ENCODE measurements at regions not wholly inside any gene's neighbourhood (a gene's known extent, or its start where the extent isn't known, plus 50 kb on each side); places are given as distances from the start of the nearest gene placed in this dataset.
"Not testable (repeated sequence)": the region's sequence is repeated elsewhere in the genome, so short reads cannot be mapped to it uniquely, and the experiment has no call there.

DNA sequence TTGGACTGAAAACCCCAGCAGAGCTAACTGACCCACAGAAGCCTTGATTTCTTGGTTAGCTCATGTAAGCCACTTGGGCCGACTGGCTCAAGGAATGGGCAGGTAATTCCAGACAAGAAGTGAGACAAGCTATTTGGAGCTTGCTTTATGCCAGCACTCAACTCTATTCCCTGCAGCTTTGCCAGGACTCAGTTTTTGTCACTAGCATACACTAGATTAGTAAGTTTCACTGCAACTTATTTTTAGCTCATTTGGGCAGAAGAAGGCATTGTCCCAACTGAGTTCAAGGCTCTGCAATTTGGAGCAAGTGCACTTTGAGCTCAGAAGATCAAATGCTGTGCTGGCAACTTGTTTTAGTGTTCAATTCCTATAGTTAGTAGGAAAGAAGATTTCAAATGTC lies 116.1 kb downstream of the SLC4A3 start:
- no peaks in the 10 kb centered on the region for H3K36me3 ChIP-seq (ENCODE audit: control insufficient read depth in 2 of 2, insufficient read depth in 2 of 2, low read length in 2 of 2)
- H3K4me1 ChIP-seq (ENCODE audit: control insufficient read depth in 2 of 2, insufficient read depth in 2 of 2, low read length in 2 of 2): no peaks in the 10 kb centered on the region
- H3K9me3 ChIP-seq (ENCODE audit: control insufficient read depth in 2 of 2, low read length in 2 of 2): no peaks in the 10 kb centered on the region
- H3K4me3 ChIP-seq (ENCODE audit: low read length in 2 of 2): no peak overlapping the region
- no peak overlapping the region for H3K9ac ChIP-seq (ENCODE audit: low read depth in 1 of 2, low read length in 2 of 2)
- H3K27ac ChIP-seq (ENCODE audit: low read depth in 2 of 2, low read length in 2 of 2): no peak overlapping the region
- H3K27me3 ChIP-seq (ENCODE audit: control insufficient read depth in 2 of 2, insufficient read depth in 2 of 2, low read length in 2 of 2): no peaks in the 10 kb centered on the region

DNA sequence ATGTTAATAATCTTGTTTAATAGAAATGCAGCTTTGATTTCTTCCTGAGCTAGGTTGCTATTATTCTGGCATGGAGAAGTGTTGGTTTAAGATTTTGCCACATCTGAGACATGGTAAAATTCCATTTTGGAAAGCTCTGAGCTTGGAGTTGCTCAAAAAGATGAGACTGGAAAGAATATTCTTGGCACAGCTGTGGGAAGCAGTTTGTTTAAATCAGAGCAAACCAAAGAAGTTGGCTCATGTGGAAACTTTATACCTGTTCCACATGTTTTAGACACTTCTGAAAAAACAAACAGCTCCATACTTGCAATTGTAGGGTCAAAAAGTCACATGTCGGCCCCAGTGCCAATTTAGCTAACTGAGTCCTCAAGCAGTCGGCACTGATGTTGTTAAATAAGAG lies 116.6 kb downstream of the SLC4A3 start:
- Histone ChIP-seq H3K9me3 (ENCODE audit: control insufficient read depth in 2 of 2, low read length in 2 of 2) (no peaks in the 10 kb centered on the region), H3K4me3 (ENCODE audit: low read length in 2 of 2) (no peak overlapping the region), H3K4me1 (ENCODE audit: control insufficient read depth in 2 of 2, insufficient read depth in 2 of 2, low read length in 2 of 2) (no peaks in the 10 kb centered on the region), H3K27ac (ENCODE audit: low read depth in 2 of 2, low read length in 2 of 2) (no peak overlapping the region), H3K9ac (ENCODE audit: low read depth in 1 of 2, low read length in 2 of 2) (no peak overlapping the region), H3K27me3 (ENCODE audit: control insufficient read depth in 2 of 2, insufficient read depth in 2 of 2, low read length in 2 of 2) (no peaks in the 10 kb centered on the region), H3K36me3 (ENCODE audit: control insufficient read depth in 2 of 2, insufficient read depth in 2 of 2, low read length in 2 of 2) (no peaks in the 10 kb centered on the region)

DNA sequence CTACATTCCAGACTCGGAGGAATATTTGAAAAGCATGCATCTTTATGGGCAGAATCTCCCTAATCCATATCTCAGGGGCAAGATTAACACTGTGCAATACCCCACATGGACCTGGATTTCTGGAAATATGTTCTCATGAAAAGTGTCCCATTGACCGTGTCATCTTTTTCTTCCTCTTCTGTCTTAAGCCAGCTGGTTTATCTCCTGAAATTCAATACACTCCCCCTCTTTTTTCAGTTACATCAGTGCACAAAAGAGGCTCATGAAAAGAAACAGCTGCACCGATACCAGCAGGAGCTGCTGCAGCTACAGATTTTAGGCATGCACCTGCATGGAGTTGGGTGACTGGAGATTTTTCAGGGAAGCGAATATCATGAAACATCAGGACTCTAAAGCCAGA lies 117.2 kb downstream of the SLC4A3 start:
- Histone ChIP-seq H3K27me3 (ENCODE audit: control insufficient read depth in 2 of 2, insufficient read depth in 2 of 2, low read length in 2 of 2) (no peaks in the 10 kb centered on the region), H3K9ac (ENCODE audit: low read depth in 1 of 2, low read length in 2 of 2) (no peak overlapping the region), H3K4me1 (ENCODE audit: control insufficient read depth in 2 of 2, insufficient read depth in 2 of 2, low read length in 2 of 2) (no peaks in the 10 kb centered on the region), H3K4me3 (ENCODE audit: low read length in 2 of 2) (no peak overlapping the region), H3K27ac (ENCODE audit: low read depth in 2 of 2, low read length in 2 of 2) (no peak overlapping the region), H3K9me3 (ENCODE audit: control insufficient read depth in 2 of 2, low read length in 2 of 2) (no peaks in the 10 kb centered on the region), H3K36me3 (ENCODE audit: control insufficient read depth in 2 of 2, insufficient read depth in 2 of 2, low read length in 2 of 2) (no peaks in the 10 kb centered on the region)

DNA sequence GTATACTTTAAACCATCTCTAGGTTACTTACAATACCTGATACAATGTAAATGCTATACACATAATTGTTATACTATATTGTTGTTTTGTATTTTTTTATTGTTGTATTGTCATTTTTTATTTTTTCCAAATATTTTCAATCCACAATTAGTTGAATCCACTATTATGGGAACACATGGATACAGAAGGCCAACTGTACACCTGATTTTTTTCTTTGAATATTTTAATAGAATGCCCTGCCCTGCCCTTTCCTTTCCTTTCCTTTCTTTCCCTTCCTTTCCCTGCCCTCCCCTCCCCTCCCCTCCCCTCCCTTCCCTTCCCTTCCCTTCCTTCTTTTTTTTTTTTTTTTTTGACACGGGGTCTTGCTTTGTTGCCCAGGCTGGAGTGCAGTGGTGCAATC lies 120.2 kb downstream of the SLC4A3 start:
- H3K4me3 ChIP-seq (ENCODE audit: low read length in 2 of 2): no peak overlapping the region
- no peaks in the 10 kb centered on the region for H3K4me1 ChIP-seq (ENCODE audit: control insufficient read depth in 2 of 2, insufficient read depth in 2 of 2, low read length in 2 of 2)
- no peak overlapping the region for H3K27ac ChIP-seq (ENCODE audit: low read depth in 2 of 2, low read length in 2 of 2)
- no peak overlapping the region for H3K9ac ChIP-seq (ENCODE audit: low read depth in 1 of 2, low read length in 2 of 2)
- no peaks in the 10 kb centered on the region for H3K27me3 ChIP-seq (ENCODE audit: control insufficient read depth in 2 of 2, insufficient read depth in 2 of 2, low read length in 2 of 2)
- no peaks in the 10 kb centered on the region for H3K9me3 ChIP-seq (ENCODE audit: control insufficient read depth in 2 of 2, low read length in 2 of 2)
- H3K36me3 ChIP-seq (ENCODE audit: control insufficient read depth in 2 of 2, insufficient read depth in 2 of 2, low read length in 2 of 2): no peaks in the 10 kb centered on the region

DNA sequence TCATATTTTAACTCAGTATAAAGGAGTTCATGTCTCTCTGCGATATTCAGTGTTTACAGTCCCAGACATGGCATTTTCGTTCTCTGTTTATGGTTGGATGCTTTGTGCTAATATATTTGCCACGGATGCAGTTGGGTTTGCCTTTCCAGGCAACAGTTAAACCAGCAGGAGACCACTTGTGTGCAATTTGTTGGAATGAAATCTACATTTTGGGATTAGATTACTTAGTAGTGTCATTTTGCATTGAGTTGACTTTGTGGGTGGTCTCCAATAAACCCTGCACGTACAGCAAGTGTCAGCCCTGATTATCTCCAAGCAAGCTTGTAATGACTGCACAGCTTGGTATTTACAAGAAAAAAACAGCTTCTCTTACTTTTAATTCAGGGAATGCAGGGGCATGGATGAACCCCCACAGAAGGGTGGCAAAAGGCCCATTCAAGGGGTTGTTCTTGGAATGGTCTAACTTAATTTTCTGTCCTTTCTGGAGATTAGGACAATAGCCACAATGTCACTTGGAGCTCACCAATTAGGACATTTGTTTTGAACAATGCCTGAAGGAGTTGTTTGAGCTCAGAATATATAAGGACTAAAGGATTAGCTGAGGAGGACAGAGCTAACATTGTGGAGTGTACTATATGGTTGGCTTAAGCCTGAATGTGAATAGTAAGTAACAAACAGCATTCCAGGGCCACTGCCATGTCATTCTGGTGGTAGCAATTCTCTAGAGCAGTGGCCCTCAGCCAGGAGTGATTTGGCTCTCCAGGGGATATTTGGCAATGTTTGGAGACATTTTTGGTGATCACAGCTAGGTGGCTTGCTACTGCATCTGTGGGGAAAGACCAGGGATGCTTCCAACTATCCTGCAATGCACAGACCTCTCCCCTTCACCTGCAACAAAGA lies 121.5 kb downstream of the SLC4A3 start:
- Histone ChIP-seq H3K4me3 (ENCODE audit: low read length in 2 of 2) (no peak overlapping the region), H3K4me1 (ENCODE audit: control insufficient read depth in 2 of 2, insufficient read depth in 2 of 2, low read length in 2 of 2) (no peaks in the 10 kb centered on the region), H3K9me3 (ENCODE audit: control insufficient read depth in 2 of 2, low read length in 2 of 2) (no peaks in the 10 kb centered on the region), H3K9ac (ENCODE audit: low read depth in 1 of 2, low read length in 2 of 2) (no peak overlapping the region), H3K27me3 (ENCODE audit: control insufficient read depth in 2 of 2, insufficient read depth in 2 of 2, low read length in 2 of 2) (no peaks in the 10 kb centered on the region), H3K27ac (ENCODE audit: low read depth in 2 of 2, low read length in 2 of 2) (no peak overlapping the region), H3K36me3 (ENCODE audit: control insufficient read depth in 2 of 2, insufficient read depth in 2 of 2, low read length in 2 of 2) (no peaks in the 10 kb centered on the region)

DNA sequence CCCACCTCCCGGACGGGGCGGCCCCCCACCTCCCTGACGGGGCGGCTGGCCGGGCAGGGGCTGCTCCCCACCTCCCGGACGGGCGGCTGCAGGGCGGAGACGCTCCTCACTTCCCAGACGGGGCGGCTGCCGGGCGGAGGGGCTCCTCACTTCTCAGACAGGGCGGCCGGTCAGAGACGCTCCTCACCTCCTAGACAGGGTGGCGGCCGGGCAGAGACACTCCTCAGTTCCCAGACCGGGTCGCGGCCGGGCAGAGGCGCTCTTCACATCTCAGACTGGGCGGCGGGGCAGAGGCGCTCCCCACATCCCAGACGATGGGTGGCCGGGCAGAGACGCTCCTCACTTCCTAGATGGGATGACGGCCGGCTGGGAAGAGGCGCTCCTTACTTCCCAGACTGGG lies 123.7 kb downstream of the SLC4A3 start:
- H3K4me3 ChIP-seq (ENCODE audit: low read length in 2 of 2); H3K9ac ChIP-seq (ENCODE audit: low read depth in 1 of 2, low read length in 2 of 2); H3K4me1 ChIP-seq (ENCODE audit: control insufficient read depth in 2 of 2, insufficient read depth in 2 of 2, low read length in 2 of 2); H3K36me3 ChIP-seq (ENCODE audit: control insufficient read depth in 2 of 2, insufficient read depth in 2 of 2, low read length in 2 of 2); H3K27me3 ChIP-seq (ENCODE audit: control insufficient read depth in 2 of 2, insufficient read depth in 2 of 2, low read length in 2 of 2); H3K9me3 ChIP-seq (ENCODE audit: control insufficient read depth in 2 of 2, low read length in 2 of 2); H3K27ac ChIP-seq (ENCODE audit: low read depth in 2 of 2, low read length in 2 of 2): not testable (repeated sequence)

DNA sequence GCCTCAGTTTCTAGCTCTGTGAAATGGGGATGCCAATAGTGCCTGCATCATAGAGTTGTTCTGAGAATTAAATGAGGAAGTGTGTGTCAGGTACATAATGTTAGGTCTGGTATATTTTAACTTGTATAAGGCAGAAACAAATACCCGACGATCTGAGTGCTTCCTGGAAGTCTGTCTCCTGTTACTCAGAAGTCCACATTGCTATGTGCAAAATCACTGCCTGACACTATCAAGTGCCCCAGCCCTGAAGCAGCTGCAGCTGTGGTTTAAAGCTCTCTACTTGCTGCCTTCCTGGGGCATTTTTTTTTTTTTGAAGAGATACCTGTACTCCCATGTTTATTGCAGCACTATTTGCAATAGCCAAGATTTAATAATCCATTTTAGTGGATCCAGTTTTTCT lies 125.3 kb downstream of the SLC4A3 start:
- Histone ChIP-seq H3K36me3 (ENCODE audit: control insufficient read depth in 2 of 2, insufficient read depth in 2 of 2, low read length in 2 of 2) (no peaks in the 10 kb centered on the region), H3K27ac (ENCODE audit: low read depth in 2 of 2, low read length in 2 of 2) (no peak overlapping the region), H3K27me3 (ENCODE audit: control insufficient read depth in 2 of 2, insufficient read depth in 2 of 2, low read length in 2 of 2) (no peaks in the 10 kb centered on the region), H3K9ac (ENCODE audit: low read depth in 1 of 2, low read length in 2 of 2) (no peak overlapping the region), H3K4me1 (ENCODE audit: control insufficient read depth in 2 of 2, insufficient read depth in 2 of 2, low read length in 2 of 2) (no peaks in the 10 kb centered on the region), H3K4me3 (ENCODE audit: low read length in 2 of 2) (no peak overlapping the region), H3K9me3 (ENCODE audit: control insufficient read depth in 2 of 2, low read length in 2 of 2) (no peaks in the 10 kb centered on the region)

DNA sequence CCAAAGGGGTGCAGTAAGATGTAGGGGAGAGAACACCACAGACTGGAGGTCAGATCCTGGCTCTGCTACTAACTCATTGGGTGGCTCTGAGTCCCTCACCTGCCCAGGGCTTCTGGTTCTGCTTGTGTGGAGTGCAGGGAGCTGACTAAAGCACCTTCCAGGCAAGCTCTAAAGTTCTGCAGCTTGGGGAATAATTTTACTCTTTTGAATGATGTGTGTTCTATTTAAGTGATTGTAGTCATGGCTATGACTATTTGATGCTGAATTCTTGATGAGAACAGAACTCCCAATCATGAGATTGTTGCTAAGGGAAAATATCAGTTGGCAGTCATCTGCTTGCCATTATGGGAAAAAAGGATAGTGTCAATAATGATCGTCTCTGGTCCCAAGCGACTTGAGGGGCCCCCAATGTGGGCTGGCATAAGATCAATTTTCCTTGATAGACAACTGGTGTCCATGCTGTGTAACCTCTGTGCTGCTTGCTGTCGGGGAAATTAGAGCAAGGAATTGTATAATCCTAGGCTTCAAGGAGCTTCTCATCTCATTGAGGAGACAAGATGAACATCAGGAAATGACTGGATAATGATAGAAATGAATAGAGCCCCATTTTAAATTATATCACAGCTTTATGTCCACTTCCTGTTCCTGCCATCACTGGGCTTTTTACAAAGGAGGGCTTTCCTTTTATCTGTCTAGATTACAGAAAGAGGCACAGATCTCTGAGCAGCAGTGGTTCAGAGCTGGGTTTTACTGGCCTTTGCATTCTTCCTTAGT lies 131.7 kb downstream of the SLC4A3 start:
- no peak overlapping the region for H3K27ac ChIP-seq (ENCODE audit: low read depth in 2 of 2, low read length in 2 of 2)
- no peaks in the 10 kb centered on the region for H3K9me3 ChIP-seq (ENCODE audit: control insufficient read depth in 2 of 2, low read length in 2 of 2)
- H3K36me3 ChIP-seq (ENCODE audit: control insufficient read depth in 2 of 2, insufficient read depth in 2 of 2, low read length in 2 of 2): no peaks in the 10 kb centered on the region
- H3K9ac ChIP-seq (ENCODE audit: low read depth in 1 of 2, low read length in 2 of 2): no peak overlapping the region
- H3K4me3 ChIP-seq (ENCODE audit: low read length in 2 of 2): no peak overlapping the region
- no peaks in the 10 kb centered on the region for H3K27me3 ChIP-seq (ENCODE audit: control insufficient read depth in 2 of 2, insufficient read depth in 2 of 2, low read length in 2 of 2)
- no peaks in the 10 kb centered on the region for H3K4me1 ChIP-seq (ENCODE audit: control insufficient read depth in 2 of 2, insufficient read depth in 2 of 2, low read length in 2 of 2)

DNA sequence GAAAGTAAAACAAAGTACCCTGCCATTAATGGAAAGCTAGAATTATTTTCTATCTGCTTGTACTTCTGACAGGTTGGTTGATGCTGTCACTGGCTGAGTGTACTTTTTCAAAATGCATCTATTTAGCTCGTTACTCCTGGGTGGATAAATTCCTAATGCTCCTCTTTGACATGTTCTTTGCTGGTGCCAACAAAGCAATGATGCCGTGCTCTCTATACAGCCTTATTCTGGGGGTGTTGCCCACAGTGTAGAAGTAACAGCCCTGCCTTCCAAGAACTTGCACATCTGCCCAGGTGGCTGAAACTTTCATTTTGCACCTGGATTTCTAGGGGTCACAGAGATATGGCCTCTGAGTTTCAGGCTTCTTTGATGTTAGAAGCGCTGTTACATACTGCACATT lies 132.4 kb downstream of the SLC4A3 start:
- Histone ChIP-seq H3K4me1 (ENCODE audit: control insufficient read depth in 2 of 2, insufficient read depth in 2 of 2, low read length in 2 of 2) (no peaks in the 10 kb centered on the region), H3K9ac (ENCODE audit: low read depth in 1 of 2, low read length in 2 of 2) (no peak overlapping the region), H3K4me3 (ENCODE audit: low read length in 2 of 2) (no peak overlapping the region), H3K9me3 (ENCODE audit: control insufficient read depth in 2 of 2, low read length in 2 of 2) (no peaks in the 10 kb centered on the region), H3K27ac (ENCODE audit: low read depth in 2 of 2, low read length in 2 of 2) (no peak overlapping the region), H3K36me3 (ENCODE audit: control insufficient read depth in 2 of 2, insufficient read depth in 2 of 2, low read length in 2 of 2) (no peaks in the 10 kb centered on the region), H3K27me3 (ENCODE audit: control insufficient read depth in 2 of 2, insufficient read depth in 2 of 2, low read length in 2 of 2) (no peaks in the 10 kb centered on the region)

DNA sequence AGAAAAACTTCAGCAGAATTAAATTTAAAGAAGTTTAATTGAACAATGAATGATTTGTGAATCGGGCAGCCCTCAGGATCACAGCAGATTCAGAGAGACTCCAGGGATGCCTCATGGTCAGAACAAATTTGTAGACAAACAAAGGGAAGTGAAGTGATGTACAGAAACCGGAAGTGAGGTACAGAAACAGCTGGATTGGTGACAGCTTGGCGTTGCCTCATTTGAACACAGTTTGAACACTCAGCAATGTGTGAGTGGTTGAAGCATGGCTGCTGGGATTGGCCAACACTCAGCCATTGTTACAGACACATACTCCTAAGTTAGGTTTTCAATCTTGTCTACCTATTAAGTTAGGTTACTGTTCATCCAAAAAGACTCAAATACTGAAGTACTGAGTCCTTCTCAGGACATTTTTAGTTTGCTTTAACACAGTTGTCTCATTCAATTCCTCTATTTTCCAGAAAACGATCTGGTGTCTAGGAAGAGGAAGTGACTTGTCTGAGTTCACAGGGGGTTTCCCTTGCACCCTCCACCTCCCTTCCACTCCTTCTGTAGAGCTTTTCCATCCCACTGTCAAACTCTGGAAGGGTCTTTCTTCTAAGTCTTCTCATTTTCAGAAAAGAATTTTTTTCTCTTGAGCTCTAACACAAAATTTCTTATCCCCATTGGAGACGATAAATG lies 137.9 kb downstream of the SLC4A3 start:
- H3K27me3 ChIP-seq (ENCODE audit: control insufficient read depth in 2 of 2, insufficient read depth in 2 of 2, low read length in 2 of 2): no peaks in the 10 kb centered on the region
- no peaks in the 10 kb centered on the region for H3K9me3 ChIP-seq (ENCODE audit: control insufficient read depth in 2 of 2, low read length in 2 of 2)
- no peaks in the 10 kb centered on the region for H3K36me3 ChIP-seq (ENCODE audit: control insufficient read depth in 2 of 2, insufficient read depth in 2 of 2, low read length in 2 of 2)
- no peak overlapping the region for H3K27ac ChIP-seq (ENCODE audit: low read depth in 2 of 2, low read length in 2 of 2)
- H3K4me3 ChIP-seq (ENCODE audit: low read length in 2 of 2): no peak overlapping the region
- H3K4me1 ChIP-seq (ENCODE audit: control insufficient read depth in 2 of 2, insufficient read depth in 2 of 2, low read length in 2 of 2): no peaks in the 10 kb centered on the region
- no peak overlapping the region for H3K9ac ChIP-seq (ENCODE audit: low read depth in 1 of 2, low read length in 2 of 2)

All from mucosa of rectum (tissue), 2 donors.